ENCODE measurements at regions not wholly inside any gene's neighbourhood (a gene's known extent, or its start where the extent isn't known, plus 50 kb on each side); places are given as distances from the start of the nearest gene placed in this dataset.

DNA sequence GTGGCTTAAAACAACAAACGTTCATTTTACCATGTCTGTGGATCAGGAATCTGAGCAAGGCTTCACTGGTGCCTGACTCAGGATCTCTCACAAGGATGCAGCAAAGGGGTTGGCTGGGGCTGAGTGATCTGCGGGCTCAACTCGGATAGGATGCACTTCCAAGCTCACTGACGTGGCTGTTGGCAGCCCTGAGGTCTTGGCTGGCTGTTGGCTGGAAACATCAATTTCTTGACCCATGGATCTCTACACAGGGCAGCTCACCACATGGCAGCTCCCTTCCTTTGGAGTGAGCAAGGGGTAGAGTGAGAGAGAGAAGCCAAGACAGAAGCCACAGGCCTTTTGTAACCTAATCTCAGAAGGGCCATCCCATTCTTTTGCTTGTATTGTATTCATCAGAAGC is 202.1 kb downstream of the NXNL2 start:
- DNase-seq = no peak

DNA sequence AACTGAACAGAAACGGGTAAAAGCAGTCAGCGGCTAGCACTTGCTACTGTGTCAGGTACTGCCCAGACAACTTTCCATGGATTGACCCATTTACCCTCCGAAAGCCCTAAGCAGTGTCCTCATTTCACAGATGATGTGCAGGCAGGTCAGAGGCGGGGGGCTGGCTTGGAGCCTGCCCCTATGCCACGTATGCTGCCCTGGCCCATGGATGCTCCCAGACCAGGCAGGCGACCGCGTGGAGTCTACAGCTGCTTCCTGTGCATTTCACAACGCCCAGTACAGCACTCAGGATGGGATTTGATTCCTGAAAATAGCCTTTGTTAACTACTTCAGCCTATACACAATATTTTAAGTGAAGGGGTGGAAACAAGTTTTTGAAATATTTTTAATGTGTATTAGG is 202.9 kb downstream of the NXNL2 start:
- DNase-seq = no peak

DNA sequence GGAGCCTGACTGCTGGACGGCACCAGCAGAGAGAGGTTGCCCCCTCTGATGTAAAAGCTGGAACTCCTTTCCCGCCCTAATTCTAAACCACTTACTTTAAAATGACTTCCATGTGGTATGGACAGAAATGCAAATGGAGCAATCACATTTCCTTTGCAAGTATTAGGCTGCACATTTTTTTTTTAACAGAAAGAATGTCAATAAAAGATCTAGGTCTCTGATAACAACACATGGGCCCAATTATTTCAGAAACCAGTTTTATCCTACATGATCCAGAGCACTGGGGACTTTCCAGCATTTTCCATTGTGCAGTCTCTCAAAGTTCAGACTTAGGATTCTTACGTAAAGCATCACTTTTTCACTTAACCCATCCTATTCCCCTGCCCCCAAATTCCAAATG is 203.7 kb downstream of the NXNL2 start:
- no peak for DNase-seq

DNA sequence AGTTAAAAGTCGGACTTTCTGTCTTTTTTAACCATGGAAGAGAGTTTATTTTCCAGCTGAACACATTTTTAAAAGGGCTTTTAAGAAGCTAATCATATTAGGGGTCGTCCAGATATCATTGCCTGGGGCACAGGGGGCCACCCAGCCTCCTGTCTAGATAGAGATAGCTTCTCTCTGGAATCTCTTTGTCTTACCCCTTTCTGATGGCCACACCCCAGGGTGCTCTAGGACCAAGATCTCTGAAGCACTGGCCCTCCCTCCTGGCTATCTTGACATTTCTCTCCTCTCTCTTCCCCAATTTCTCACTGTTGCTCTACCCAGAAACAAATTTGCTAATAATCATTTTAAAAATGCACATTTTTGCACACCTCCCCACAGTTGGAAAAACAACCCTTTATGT is 204.4 kb downstream of the NXNL2 start:
- no peak for DNase-seq

DNA sequence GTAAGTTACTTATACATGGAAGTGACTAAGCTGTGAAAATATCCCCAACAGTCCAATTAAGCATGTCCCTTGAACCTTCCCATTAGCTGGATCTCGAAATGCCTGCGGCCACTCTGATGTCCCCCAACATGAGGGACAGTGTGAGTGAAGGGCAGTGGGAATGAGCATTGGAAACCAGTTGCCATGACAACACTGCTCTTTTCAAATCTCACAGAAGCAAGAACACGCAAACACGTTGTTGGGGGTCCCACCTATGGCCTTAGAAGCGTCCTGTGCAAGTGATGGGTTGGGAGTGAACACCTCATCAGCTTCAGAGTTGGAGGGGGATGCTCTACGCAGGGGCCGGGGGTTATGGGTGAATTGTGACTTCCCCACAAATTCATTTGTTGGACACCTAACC is 205.9 kb downstream of the NXNL2 start:
- DNase-seq = no peak

DNA sequence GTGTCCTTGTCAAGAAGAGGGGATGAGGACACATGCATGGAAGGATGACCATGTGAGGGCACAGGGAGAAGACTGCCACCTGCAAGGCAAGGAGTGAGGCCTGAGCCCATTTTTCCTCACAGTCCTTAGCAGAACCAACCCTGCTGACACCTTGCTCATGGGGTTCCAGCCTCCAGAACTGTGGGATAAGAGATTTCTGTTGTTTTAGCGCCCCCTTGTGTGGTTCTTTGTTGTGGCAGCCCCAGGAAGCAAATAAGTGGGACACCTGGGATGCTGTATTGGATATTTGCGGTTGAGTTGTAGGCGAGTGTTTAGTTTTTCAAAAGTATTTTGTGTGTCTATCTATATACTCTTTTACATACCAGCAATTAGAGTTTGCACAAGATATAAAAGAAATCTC is 206.4 kb downstream of the NXNL2 start:
- no peak for DNase-seq

DNA sequence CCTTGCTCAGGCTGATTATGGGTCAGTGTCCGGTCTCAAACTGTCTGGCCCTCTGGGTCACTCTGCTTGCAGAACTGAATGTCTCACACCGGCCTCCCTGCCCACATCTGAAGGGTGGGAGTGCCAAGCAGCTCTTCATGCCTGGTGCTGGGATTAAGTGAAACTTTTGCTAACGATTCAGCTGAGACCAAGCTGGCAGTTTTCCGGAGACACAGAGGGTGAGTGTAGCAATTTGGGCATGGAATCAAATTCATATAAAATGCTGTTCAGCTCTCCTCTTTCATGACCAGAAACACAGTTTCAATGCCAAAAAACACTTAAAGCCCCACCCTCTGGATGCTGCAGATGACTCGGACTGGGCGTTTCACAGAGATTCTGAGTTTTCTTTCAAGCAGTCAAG is 207.5 kb downstream of the NXNL2 start:
- no peak for DNase-seq

DNA sequence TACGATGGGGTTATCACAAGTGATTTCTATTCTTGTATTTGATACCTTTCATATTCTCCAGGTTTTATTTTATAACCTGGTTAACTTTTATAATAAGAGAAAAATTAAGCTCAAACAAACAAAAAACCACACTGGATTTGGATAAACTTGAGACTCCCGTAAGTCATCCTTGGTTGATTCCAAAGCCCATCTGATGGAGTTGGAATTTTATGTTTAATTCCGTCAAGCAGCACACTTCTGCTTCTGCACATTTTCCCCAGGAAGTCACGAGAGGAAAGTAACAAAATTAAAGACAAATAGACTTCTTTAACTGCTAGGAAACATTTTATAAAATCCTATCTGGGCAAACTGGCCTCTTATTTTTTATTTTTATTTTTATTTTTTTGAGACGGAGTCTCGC is 207.9 kb downstream of the NXNL2 start:
- DNase-seq = no peak

DNA sequence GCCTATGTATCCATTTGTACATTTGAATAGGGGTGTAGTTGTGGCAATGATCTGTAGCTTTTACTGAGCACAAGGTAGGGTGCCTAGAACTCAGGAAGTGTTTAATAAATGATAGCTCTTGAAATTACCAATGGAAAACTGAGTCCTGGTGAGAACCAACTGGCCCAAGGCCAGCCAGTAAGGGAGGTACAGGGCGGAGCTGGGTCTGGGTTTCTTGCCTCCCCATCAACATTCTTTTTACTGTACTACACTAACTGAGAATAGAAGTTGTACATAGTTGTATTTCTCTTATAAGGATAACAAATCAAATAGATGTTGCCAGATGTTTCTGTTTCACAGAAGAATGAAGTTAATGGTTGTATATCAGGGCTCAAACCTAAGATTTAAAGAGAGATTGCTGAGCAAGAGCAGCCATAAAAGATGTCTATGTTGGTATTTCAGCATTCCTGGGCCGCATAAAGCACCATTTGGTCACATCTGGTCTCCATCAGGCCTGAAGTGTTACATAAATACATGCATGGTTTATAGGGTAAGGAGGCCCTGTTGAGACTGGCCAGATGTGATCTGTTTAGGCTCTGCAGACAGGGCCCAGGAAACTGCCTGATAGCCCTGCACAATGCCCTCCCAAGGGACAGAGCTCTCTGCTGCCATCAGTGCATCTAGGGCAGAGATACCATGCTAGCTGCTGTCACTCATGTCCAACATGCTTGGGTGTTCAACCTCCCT is 210.5 kb downstream of the NXNL2 start:
- DNase-seq = no peak

DNA sequence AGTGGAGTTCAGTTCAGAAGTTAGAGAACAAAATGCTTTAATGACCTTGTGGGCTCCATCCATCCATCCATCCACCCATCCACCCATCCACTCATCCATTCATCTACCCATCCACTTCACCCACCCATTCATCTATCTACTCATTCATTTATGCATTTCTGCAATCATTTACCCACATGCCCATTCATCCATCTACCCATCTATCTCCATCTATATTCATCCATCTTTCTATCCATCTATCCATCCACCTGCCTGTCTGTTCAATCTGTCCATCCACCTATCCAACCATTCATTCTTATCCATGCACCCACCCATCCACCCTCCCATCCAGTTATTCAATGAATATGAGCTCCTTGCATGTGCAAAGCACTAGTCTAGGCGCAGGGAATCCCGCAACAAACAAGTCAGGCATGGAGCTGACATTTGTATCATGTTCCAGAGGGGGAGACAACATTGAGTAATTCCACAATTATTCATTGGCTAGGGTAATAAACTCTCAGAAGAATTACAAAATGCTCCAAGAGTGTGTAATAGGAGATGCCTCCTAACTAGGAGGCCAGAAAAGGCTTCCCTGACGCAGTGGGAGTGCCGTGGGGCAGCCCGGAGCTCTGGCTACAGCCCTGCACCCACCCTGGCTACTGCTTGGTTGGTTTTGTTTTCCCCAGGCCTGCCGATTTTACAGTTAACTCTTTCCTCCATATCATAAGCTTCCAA is 211.2 kb downstream of the NXNL2 start:
- DNase-seq = no peak

DNA sequence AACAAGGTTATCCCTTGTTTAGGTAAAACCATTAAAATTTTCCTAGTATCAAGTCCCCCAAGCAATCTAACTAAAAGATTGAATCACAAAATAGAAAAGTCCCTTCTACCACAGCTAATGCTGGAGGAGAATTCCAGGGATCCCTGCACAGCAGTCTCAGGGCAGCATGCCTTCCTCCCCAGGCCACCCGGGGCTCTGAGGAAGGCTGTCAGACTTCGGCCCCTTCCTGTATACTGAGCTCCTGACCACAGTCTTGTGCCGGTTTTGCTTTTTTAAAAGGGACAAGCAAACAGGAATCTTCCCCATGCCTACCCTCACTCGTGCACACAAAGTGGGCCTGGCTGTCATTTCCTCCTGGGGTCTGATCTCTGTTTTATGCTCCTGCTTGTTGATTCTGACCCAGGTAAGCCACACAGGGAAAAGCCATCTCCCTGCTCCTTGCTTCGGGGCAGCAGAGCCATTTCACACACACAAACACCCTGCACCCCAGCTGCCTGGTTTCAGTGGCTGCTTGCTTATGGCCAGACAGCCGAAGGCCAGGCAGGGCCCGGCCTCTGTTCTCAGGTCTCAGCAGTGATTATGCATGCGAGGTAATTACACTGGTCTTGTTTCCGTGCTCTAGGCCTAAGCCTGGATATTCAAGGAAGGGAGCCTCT is 211.9 kb downstream of the NXNL2 start:
- DNase-seq = no peak

DNA sequence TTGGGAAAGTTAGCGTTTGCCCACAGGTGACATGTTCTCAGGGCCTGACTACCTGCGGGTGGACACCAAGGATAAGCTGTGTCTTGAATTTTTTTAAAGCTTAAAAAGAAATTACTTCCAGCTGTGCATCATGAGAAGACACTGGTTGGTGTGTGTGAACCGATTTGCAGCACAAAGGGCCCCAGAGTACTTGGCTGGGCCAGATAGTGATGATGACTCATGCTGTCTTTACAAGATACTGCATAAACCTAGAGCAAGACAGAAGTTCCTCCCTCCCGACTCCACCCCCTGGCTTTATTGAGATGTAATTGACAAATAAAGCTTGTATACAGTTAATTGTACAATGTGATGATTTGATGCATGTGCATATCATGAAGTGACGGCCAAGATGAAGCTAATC is 212.8 kb downstream of the NXNL2 start:
- no peak for DNase-seq

DNA sequence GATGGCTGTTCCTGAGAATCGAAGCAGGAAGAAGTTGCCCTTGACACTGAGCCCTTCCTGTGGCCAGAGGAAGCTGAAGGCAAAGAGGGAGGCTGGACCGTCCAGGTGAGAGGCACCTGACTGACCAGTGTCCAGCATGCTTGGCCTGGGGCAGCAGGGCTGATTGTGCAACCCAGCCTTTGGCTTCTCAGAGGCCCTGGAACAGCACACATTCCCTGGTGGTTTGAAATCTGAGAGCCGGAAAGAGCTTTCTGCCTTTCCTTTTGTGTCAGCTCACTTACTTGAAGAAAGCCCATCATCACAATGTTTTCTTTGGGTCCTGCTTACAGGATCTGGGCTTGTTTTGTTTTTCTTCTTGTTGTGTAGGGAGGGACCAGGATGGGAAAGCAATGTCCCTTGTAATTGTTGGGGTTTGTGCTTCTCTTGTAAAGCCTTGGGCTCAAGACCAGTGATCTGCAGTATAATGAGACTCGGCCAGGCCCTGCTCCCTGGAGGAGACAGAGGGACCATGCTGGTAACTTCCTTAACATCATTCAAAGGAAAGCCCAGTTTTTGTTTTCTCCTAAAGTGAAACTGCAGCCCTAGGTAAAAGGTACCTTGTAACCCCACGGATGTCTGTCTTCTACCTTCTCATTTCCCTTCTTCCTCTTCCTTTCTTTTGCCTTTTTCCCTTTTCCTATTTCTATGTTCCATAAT is 213.7 kb downstream of the NXNL2 start:
- DNase-seq = no peak

DNA sequence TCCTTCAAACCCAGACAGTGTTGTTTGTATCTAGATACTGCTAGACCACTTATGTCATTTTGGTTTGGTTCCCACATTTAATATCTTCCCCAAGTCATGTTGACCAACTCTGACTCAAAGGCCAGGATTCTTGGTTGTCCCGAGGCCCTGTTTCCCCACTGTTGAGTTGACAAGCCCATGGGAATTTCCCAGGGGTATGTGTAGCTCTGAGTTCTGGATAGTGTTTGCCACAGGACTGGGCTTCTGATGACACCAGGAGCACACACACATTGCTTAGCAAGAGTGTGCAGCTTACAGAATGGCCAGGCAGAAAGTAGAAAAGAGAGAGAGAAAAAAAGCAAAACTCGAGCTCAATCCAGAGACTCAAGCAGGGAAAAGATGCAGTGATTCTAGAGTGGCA is 214.4 kb downstream of the NXNL2 start:
- no peak for DNase-seq

DNA sequence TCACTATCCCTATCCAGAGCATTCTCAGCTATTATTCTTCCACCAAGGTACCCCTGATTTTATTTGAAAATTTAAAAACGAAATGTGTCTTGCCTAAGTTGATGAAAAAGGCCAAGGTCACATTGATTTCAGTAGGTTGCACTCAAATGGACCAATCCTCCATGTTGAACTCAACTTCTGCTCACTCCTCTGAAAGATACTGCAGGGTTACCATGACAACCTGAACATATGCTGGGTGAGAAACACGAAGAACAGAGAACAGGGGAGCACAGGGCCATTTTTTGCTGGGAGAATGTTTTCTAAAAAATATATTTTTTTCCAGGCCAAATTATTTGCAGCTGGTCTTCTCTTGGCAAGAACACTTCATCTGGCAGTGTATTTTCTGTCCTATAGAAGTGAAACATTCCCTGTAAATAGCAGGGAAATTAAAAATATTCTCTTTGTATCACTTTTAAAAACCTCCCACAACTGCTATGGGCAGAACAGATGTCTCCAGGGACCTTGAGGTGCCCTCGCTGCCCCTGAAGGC is 215.9 kb downstream of the NXNL2 start:
- DNase-seq = no peak

DNA sequence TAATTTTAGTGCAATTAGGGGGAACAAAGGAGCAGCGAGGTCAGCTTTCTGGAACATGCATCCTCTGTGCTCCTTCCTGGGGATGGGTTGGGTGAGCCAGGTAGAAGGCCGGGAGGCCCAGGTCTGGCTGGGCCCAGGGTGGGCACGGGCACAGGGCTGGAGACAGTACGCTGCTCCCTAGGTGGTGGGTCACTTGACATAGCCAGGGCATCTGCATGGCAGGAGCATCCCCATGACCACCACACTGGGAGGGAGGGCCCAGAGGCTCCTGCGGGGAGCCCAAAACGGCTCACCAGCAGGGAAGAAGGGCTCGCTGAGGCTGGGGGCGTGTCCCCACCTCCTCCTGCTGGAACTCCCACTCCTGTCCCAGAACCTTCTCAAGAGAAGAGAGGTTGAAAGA is 216.8 kb downstream of the NXNL2 start:
- no peak for DNase-seq

DNA sequence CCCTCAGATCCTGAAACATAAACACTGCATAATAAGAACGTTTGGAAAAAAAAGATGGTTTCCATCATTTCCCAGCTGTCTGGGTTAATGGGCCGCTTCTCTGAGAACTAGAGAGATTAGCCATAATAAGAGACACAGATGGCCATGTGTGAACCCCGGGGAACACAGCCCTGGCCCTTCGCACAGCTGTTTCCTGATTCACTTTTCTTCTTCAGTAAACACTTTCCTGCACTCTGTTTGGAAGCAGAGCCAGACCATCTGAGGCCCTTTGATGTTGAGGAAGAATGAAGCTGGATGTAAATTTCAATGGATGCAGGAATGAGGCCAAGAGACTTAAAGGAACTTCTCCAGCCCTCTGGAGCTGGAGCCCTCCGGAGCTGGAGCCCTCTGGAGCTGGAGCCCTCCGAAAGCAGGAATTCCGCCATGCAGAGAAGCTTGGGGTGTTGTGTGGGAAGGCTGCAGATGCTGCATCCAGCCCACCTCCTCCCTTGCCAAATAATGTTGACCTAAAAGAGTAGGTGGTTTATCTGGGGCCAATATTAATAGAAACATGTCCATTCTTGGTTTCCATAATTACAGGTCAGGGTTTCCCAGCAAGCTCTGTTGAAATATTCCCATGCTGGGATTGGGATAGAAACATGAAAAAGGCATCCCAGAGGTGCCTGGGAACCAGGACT is 218.9 kb downstream of the NXNL2 start:
- DNase-seq = no peak

DNA sequence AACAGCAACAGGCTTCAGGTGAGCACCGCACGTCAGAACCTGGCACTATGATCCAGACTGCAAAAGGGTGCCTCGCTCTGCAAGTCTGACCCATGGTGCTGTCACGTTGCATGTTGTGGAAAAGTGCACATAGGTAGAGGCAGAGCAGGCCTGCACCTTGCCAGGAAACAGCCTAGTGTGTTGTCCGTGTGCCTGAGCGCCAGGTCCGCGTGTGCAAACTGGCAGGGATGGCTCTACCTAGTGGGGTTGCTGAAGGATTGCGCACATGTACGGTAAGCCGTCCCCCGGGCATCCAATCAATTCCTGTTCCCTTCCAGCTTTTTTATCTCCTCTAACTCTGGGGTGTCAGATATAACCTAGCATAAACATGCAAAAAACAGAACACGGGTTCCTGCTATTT is 219.5 kb downstream of the NXNL2 start:
- DNase-seq = no peak

DNA sequence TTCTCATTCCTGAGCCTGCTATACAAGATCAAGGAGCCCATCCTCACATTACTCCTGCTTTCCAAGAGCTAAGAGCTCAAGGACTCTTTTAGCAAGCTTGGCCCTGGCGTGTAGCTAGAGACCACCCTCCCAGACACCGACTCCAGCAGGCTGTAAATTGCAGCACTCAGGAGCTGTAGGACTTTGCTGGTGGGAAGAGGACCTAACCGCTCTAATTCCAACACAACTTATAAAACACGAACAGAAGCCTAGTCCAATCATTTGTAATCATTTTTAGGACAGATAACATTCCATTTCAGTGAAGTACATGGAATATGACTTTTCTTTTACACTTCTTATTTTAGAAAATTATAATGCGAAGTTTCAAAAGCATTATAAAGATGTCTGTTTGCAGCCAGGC is 219.9 kb downstream of the NXNL2 start:
- DNase-seq = no peak

DNA sequence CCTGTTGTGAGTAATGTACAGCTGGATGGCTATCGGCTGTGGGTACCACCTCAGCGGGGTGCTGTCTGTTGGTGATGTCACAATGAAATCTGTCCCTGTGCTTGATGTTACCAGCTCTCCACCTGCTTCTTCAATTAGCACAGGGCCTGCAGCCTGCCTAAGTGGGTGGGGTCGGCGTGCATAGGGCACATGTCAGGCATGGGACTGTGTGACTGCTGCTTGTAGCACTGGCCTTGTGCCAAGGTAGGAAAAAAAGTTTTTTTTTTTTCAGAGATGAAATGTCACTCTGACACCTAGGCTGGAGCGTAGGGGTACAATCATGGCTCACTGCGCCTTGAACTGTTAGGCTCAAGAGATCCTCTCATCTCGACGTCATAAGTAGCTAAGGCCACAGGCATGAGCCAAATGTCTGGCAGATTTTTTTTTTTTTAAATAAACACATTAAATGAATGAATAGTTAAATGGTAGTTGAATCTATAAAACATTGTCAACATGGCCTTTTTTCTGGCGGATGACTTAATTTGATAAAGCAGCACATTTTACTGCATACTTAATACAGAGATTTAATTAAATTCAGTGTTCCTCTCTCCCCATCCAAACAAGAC is 222.5 kb downstream of the NXNL2 start:
- no peak for DNase-seq

DNA sequence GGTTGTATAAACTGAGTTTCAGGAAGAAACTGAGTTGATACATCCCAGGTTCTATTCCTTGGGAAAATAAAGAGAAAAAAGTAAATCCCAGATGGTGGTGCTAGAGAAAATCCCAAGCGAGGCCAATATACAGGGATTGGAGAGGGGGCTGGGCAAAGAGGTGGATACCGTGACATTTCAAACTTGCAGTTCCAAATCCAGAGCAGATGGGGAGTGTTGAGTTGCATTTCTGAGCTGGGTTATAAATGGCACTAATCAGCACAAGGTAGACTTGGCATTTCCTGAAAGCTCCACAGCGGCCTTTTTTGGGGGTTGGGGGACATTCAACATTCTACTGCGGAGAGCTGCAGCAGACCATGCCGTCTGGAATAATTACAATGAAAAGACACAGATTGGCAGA is 224.4 kb downstream of the NXNL2 start:
- DNase-seq = no peak

DNA sequence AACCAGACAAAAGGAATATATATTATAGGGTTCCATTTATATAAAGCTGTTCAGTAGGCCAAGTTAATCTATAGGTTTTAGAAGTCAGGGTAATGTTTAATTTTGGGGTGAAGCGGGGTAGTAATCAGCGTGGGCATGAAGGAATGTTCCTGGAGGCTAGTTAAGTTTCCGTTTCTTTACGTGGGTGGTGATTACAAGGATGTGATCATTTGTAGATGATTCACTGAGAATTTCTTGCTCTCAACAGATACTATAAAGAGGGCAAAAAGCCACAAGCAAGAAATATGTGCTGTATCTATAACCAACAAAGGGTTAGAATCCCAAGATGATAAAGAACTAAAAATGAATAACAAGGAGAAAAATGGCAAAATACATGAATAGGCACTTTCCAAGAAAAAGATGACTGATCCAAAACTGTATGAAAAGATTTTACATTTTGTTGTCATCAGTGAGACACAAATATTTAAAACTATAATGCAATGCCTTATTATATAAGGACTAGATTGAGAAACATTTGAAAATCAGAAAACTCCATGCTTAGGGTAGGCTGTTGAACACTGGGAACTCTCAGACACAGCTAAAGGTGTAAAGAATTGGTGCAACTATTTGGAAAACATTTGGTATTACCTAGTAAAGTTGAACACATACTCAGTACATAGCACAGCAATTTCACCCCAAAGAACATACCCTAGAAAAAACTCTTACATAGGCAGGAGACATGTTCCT is 224.3 kb upstream of the S1PR3 start:
- no peak for DNase-seq
